ENCODE measurements at regions not wholly inside any gene's neighbourhood (a gene's known extent, or its start where the extent isn't known, plus 50 kb on each side); places are given as distances from the start of the nearest gene placed in this dataset.

DNA sequence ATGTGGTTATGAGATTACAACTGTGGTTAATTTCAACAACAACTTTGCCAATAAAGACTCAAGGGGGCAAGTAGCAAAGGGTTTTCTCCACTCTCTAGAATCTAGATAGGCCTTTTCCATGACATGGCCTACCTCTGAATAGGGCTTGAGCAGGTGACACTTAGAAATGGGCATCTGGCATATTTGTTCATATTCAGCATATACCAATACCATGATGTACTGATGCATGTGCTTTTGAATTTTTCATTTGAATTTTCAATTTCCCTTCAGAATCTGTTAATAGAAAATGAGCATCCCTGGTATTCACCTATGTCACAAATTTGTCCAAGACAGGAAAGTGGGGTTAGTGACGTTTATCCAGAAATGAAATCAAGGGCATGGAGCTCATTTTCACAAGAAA lies 757.5 kb upstream of the NRSN1 start:
- Histone ChIP-seq H3K36me3 (ENCODE audit: control insufficient read depth in 1 of 2, insufficient read depth in 2 of 2, low read length in 2 of 2) (no peaks in the 10 kb centered on the region), H3K9ac (ENCODE audit: low read length) (no peak overlapping the region), H3K9me2 (ENCODE audit: insufficient read depth) (no peaks in the 10 kb centered on the region), H2AFZ (ENCODE audit: low read depth, low read length, poor library complexity, severe bottlenecking) (no peak overlapping the region), H3K4me3 (replicated peaks in 1 of 2; ENCODE audit: low read depth in 1 of 2, low read length in 2 of 2) (no peak overlapping the region), H3K9me3 (ENCODE audit: control insufficient read depth in 1 of 2, insufficient read depth in 1 of 2, low read depth in 1 of 2, low read length in 2 of 2) (peaks cover 5 to 10% of the 10 kb centered on the region in 2 experiments; a peak in 2 of 4 replicates), H3K4me2 (ENCODE audit: low read length) (no peak overlapping the region), H4K20me1 (ENCODE audit: insufficient read depth) (no peaks in the 10 kb centered on the region), H3K27me3 (ENCODE audit: insufficient read depth, low read length) (no peaks in the 10 kb centered on the region), H3K27ac (ENCODE audit: low read depth, low read length) (no peak overlapping the region), H3K79me2 (ENCODE audit: insufficient read depth, low read length) (no peaks in the 10 kb centered on the region), H3K4me1 (ENCODE audit: control insufficient read depth in 1 of 2, insufficient read depth in 2 of 2, low read length in 2 of 2) (no peaks in the 10 kb centered on the region)
- intact Hi-C loops (cut with micrococcal nuclease), result no loop called here
- RAD21 ChIA-PET (ENCODE audit: low non-redundant PET in 1 of 2, low total read pairs in 2 of 2, uncharacterized antibody in 2 of 2, unreplicated experiment in 2 of 2), result no interaction called here
- ATAC-seq, result no peak
- POLR2A ChIA-PET, result no interaction called here
- TF ChIP-seq MAX (IDR thresholded peaks at IDR 0.05) (no peak), SRF (IDR thresholded peaks at IDR 0.05; ENCODE audit: low read depth) (no peak), FOSL1 (IDR thresholded peaks at IDR 0.05; ENCODE audit: low read depth) (no peak), EGR1 (IDR thresholded peaks at IDR 0.05; ENCODE audit: low read depth) (no peak), RAD21 (IDR thresholded peaks at IDR 0.05; ENCODE audit: low read depth) (no peak), POLR2A (IDR thresholded peaks at IDR 0.05; ENCODE audit: borderline replicate concordance, extremely low read depth, insufficient read depth, insufficient read length) (no peak), CEBPB (IDR thresholded peaks at IDR 0.05; ENCODE audit: low read depth) (no peak), CTCF (IDR thresholded peaks at IDR 0.05 in 2 of 3, conservative IDR thresholded peaks at IDR 0.05 in 1 of 3; ENCODE audit: borderline replicate concordance in 1 of 3, insufficient read depth in 1 of 3, low read depth in 2 of 3, low read length in 2 of 3) (no peak), SIN3A (IDR thresholded peaks at IDR 0.05; ENCODE audit: low read depth) (no peak), TCF7L2 (IDR thresholded peaks at IDR 0.05; ENCODE audit: borderline replicate concordance, extremely low read depth, insufficient read depth, insufficient read length) (no peak), ZNF274 (IDR thresholded peaks at IDR 0.05; ENCODE audit: low read depth, low read length) (no peak), ZFX (IDR thresholded peaks at IDR 0.05) (no peak)
- no peak for DNase-seq (ENCODE audit: low read depth, low spot score)
- BruUV-seq (replicated peaks), result no TSS peak
- CTCF ChIA-PET, result no interaction called here
